SK-N-SH (cell line): ENCODE measurements at regions not wholly inside any gene's neighbourhood (a gene's known extent, or its start where the extent isn't known, plus 50 kb on each side); places are given as distances from the start of the nearest gene placed in this dataset.

ENCODE experiments used
- CTCF ChIA-PET: fragments of 300-600, 350-600 bp; formaldehyde crosslinking; extraction: SDS; loops from one replicate; lab custom pipeline; 2021; lab: Yijun Ruan, JAX
- POLR2A ChIA-PET: fragments of 350-600 bp; sonication (Branson Sonifier 250); formaldehyde crosslinking; extraction: SDS; loops from one replicate; lab custom pipeline; 2020; ENCODE audit warnings: antibody characterized with exemption, inconsistent platforms; lab: Yijun Ruan, JAX
- DNase-seq: peaks from one replicate; pipeline ENCODE4 v3.0.0; 2012
- H2AFZ ChIP-seq: fragments of 200-600 bp; sonication (generic); 2 replicates; pipeline ENCODE4 v1.8.1; 2016; ENCODE audit warnings: antibody characterized with exemption, mild to moderate bottlenecking, low read depth
- H3F3A ChIP-seq: fragments of 200-600 bp; sonication (generic); replicated peaks from 2 replicates; pipeline ENCODE3; 2016; ENCODE audit warnings: antibody characterized with exemption, mild to moderate bottlenecking; ENCODE audit not compliant: insufficient read depth
- H3K27ac ChIP-seq, 2 experiments: fragments of 200-500 bp in 1 of 2; fragments of 200-600 bp in 1 of 2; sonication (Bioruptor generic) in 1 of 2; sonication (generic), shearing (Covaris generic) in 1 of 2; 2 replicates each; pipeline versions ENCODE4 v1.5.1 to v1.6.1; 2014 to 2016; ENCODE audit warnings: low read depth in 2 of 2, inconsistent platforms in 1 of 2, low read length in 1 of 2, mild to moderate bottlenecking in 1 of 2, mixed read lengths in 1 of 2
- H3K27me3 ChIP-seq: fragments of 200-600 bp; sonication (generic), shearing (Covaris generic); 2 replicates; pipeline ENCODE4 v1.6.1; 2016; ENCODE audit warnings: mixed run types; ENCODE audit not compliant: insufficient read depth
- H3K36me3 ChIP-seq, 2 experiments: fragments of 200-500 bp in 1 of 2; fragments of 200-600 bp in 1 of 2; sonication (Bioruptor generic) in 1 of 2; sonication (generic) in 1 of 2; replicated peaks in 1 of 2; 2 replicates each; pipeline versions ENCODE3 to v1.5.1; 2014 to 2016; ENCODE audit warnings: low read length in 1 of 2, mild to moderate bottlenecking in 1 of 2; ENCODE audit not compliant: insufficient read depth in 2 of 2, control insufficient read depth in 1 of 2
- H3K4me1 ChIP-seq, 2 experiments: fragments of 200-500 bp in 1 of 2; fragments of 200-600 bp in 1 of 2; sonication (Bioruptor generic) in 1 of 2; sonication (generic), shearing (Covaris generic) in 1 of 2; 2 replicates each; pipeline versions ENCODE4 v1.5.1 to v1.6.1; 2014 to 2016; ENCODE audit warnings: low read depth in 1 of 2, low read length in 1 of 2, mixed run types in 1 of 2; ENCODE audit not compliant: insufficient read depth in 2 of 2, control insufficient read depth in 1 of 2
- H3K4me2 ChIP-seq: fragments of 200-600 bp; sonication (generic), shearing (Covaris generic); 2 replicates; pipeline ENCODE4 v1.6.1; 2017; ENCODE audit warnings: mixed run types
- H3K4me3 ChIP-seq, 2 experiments: fragments of 200-500 bp in 1 of 2; fragments of 200-600 bp in 1 of 2; sonication (Bioruptor generic) in 1 of 2; sonication (generic), shearing (Covaris generic) in 1 of 2; 2 replicates each; pipeline versions ENCODE4 v1.5.1 to v1.8.1; 2014 to 2016; ENCODE audit warnings: low read depth in 2 of 2, inconsistent platforms in 1 of 2, low read length in 1 of 2, mild to moderate bottlenecking in 1 of 2, mixed read lengths in 1 of 2, moderate library complexity in 1 of 2
- H3K79me2 ChIP-seq: fragments of 200-600 bp; sonication (generic); 2 replicates; pipeline ENCODE4 v1.8.1; 2017; ENCODE audit warnings: mild to moderate bottlenecking; ENCODE audit not compliant: insufficient read depth
- H3K9ac ChIP-seq: fragments of 200-600 bp; sonication (generic); 2 replicates; pipeline ENCODE4 v1.6.1; 2017; ENCODE audit warnings: mixed run types
- H3K9me2 ChIP-seq: fragments of 200-600 bp; sonication (generic); 2 replicates; pipeline ENCODE4 v1.6.1; 2017; ENCODE audit warnings: mixed run types
- H3K9me3 ChIP-seq: fragments of 200-600 bp; sonication (generic); 2 replicates; pipeline ENCODE4 v1.6.1; 2017; ENCODE audit warnings: mixed run types, mild to moderate bottlenecking, moderate library complexity
- H4K20me1 ChIP-seq: fragments of 200-600 bp; sonication (generic); 2 replicates; pipeline ENCODE4 v1.6.1; 2017; ENCODE audit warnings: mild to moderate bottlenecking, mixed run types; ENCODE audit not compliant: insufficient read depth
- CHD2 ChIP-seq: fragments of 150-350 bp; IDR thresholded peaks from 2 replicates; pipeline ENCODE4 v1.6.1; 2018; ENCODE audit warnings: low read length; ENCODE audit not compliant: partially characterized antibody
- CTCF ChIP-seq: fragments of 200-600 bp; sonication (generic); IDR thresholded peaks from 2 replicates; pipeline ENCODE4 v1.6.1; 2017; ENCODE audit warnings: antibody characterized with exemption, mild to moderate bottlenecking, moderate library complexity
- EP300 ChIP-seq, 2 experiments: IDR thresholded peaks; 2 replicates each; pipeline versions ENCODE4 v1.4.0 to v1.6.1; 2012; ENCODE audit warnings: borderline replicate concordance in 1 of 2, low read depth in 1 of 2, low read length in 1 of 2
- EZH2phosphoT487 ChIP-seq: fragments of 200-600 bp; sonication (generic); IDR thresholded peaks from 2 replicates; pipeline ENCODE4 v1.6.1; 2017; ENCODE audit warnings: low read depth, mixed run types, mild to moderate bottlenecking, antibody characterized with exemption, moderate library complexity, borderline replicate concordance
- FOXJ3 ChIP-seq: sonication (generic); formaldehyde crosslinking; IDR thresholded peaks from 2 replicates; pipeline ENCODE4 v1.5.1; 2020; ENCODE audit warnings: mild to moderate bottlenecking, missing genetic modification reagents
- FOXM1 ChIP-seq: IDR thresholded peaks from 2 replicates; pipeline ENCODE4 v1.4.0; 2012; ENCODE audit warnings: low read depth, mild to moderate bottlenecking
- GATA2 ChIP-seq: sonication (generic); formaldehyde crosslinking; IDR thresholded peaks from 2 replicates; pipeline ENCODE4 v1.5.0; 2020; ENCODE audit warnings: mild to moderate bottlenecking, missing genetic modification reagents
- JUND ChIP-seq: IDR thresholded peaks from 2 replicates; pipeline ENCODE4 v1.4.0; 2012
- MAX ChIP-seq: IDR thresholded peaks from 2 replicates; pipeline ENCODE4 v1.4.0; 2012; ENCODE audit warnings: low read depth
- MEF2A ChIP-seq: IDR thresholded peaks from 2 replicates; pipeline ENCODE4 v1.4.0; 2012; ENCODE audit warnings: low read depth, borderline replicate concordance
- NFIC ChIP-seq: IDR thresholded peaks from 2 replicates; pipeline ENCODE4 v1.4.0; 2012; ENCODE audit warnings: borderline replicate concordance
- PBX3 ChIP-seq: IDR thresholded peaks from 2 replicates; pipeline ENCODE4; 2012
- RAD21 ChIP-seq: IDR thresholded peaks from 2 replicates; pipeline ENCODE4 v1.6.1; 2012; ENCODE audit warnings: mild to moderate bottlenecking, low read length
- RCOR1 ChIP-seq: fragments of 150-350 bp; IDR thresholded peaks from 2 replicates; pipeline ENCODE4 v1.6.1; 2017; ENCODE audit warnings: antibody characterized with exemption, low read length
- RFX5 ChIP-seq: IDR thresholded peaks from 2 replicates; pipeline ENCODE4 v1.6.1; 2012; ENCODE audit warnings: mild to moderate bottlenecking, improper control_type of control experiment, low read length
- SIN3A ChIP-seq: IDR thresholded peaks from 2 replicates; pipeline ENCODE4 v1.6.1; 2012; ENCODE audit warnings: low read depth, mild to moderate bottlenecking, low read length, moderate library complexity, borderline replicate concordance
- SMC3 ChIP-seq: IDR thresholded peaks from 2 replicates; pipeline ENCODE4 v1.6.1; 2012; ENCODE audit warnings: low read depth, low read length, improper control_type of control experiment
- TAF1 ChIP-seq: IDR thresholded peaks from 2 replicates; pipeline ENCODE4 v1.6.1; 2012; ENCODE audit warnings: low read depth, mild to moderate bottlenecking, low read length, moderate library complexity, borderline replicate concordance
- TCF12 ChIP-seq: IDR thresholded peaks from 2 replicates; pipeline ENCODE4 v1.4.0; 2012
- TEAD4 ChIP-seq: IDR thresholded peaks from 2 replicates; pipeline ENCODE4 v1.4.0; 2012; ENCODE audit warnings: mild to moderate bottlenecking, borderline replicate concordance; ENCODE audit not compliant: insufficient read depth
- YY1 ChIP-seq: IDR thresholded peaks from 2 replicates; pipeline ENCODE4 v1.4.0; 2012; ENCODE audit warnings: low read depth, mild to moderate bottlenecking
- WGBS: methylation state at CpG from one replicate; pipeline ENCODE4 v1.1.6; 2017; ENCODE audit warnings: low lambda C conversion rate; 5-methylcytosine and 5-hydroxymethylcytosine counted together

GRCh38 chr6:100257793-100258395, 206.8 kb downstream of the SIM1 start:
- TF ChIP-seq EP300 (IDR thresholded peaks at IDR 0.05; ENCODE audit: borderline replicate concordance in 1 of 2, low read depth in 1 of 2, low read length in 1 of 2), result no peak
- peak; percentile 29; the same call in 1 of the 2 replicates for TF ChIP-seq PBX3
- TF ChIP-seq SMC3, result peak; percentile 12; the same call in 1 of the 2 replicates
- TF ChIP-seq CTCF, result peak; percentile 31; the same call in 1 of the 2 replicates
- no peak for TF ChIP-seq YY1
- peak; percentile 34; the same call in 1 of the 2 replicates for TF ChIP-seq RAD21
- TF ChIP-seq, all 33 proteins: peak for 4
- H3K4me1 ChIP-seq, result no peaks in the 10 kb centered on the region
- WGBS, result 7% methylated on average over 4 of the region's 4 CpGs
- no peak for DNase-seq
- H3K9ac ChIP-seq, result peak overlapping the region; percentile 36; the same call in 1 of the 2 replicates
- H4K20me1 ChIP-seq, result no peaks in the 10 kb centered on the region
- peaks cover 4% of the 10 kb centered on the region for H3F3A ChIP-seq
- CTCF ChIA-PET, result interaction anchor here (0.8 to 1.2 kb wide), 2 partner anchors 13 to 203 kb away, joined by 3 to 4 read pairs; no protein-coding TSS in a partner anchor
- H2AFZ ChIP-seq, result peak overlapping the region; percentile 53
- H3K27me3 ChIP-seq, result no peaks in the 10 kb centered on the region
- peak overlapping the region in 1 of 2 experiments; percentile 62; a peak in 2 of 4 replicates for H3K27ac ChIP-seq
- POLR2A ChIA-PET, result no interaction called here
- no peaks in the 10 kb centered on the region for H3K9me3 ChIP-seq
- no peaks in the 10 kb centered on the region for H3K9me2 ChIP-seq
- H3K79me2 ChIP-seq, result no peaks in the 10 kb centered on the region
- peak overlapping the region; percentile 12 to 29; a peak in 2 of 4 replicates for H3K4me3 ChIP-seq
- no peaks in the 10 kb centered on the region for H3K36me3 ChIP-seq
- H3K4me2 ChIP-seq, result peak overlapping the region; percentile 48

GRCh38 chr6:100255701-100256100, 209.0 kb downstream of the SIM1 start:
- DNase-seq, result no peak
- no peaks in the 10 kb centered on the region for H3K4me1 ChIP-seq
- ChIA-PET CTCF (no interaction called here), POLR2A (no interaction called here)
- no peak overlapping the region for H3K4me2 ChIP-seq
- H2AFZ ChIP-seq, result peak overlapping the region; percentile 22; the same call in 1 of the 2 replicates
- peaks cover 2% of the 10 kb centered on the region for H3F3A ChIP-seq
- H3K9me3 ChIP-seq, result no peaks in the 10 kb centered on the region
- no peaks in the 10 kb centered on the region for H3K36me3 ChIP-seq
- H3K27ac ChIP-seq, result no peak overlapping the region
- H3K9me2 ChIP-seq, result no peaks in the 10 kb centered on the region
- H3K79me2 ChIP-seq, result no peaks in the 10 kb centered on the region
- H3K4me3 ChIP-seq, result no peak overlapping the region
- H3K9ac ChIP-seq, result no peak overlapping the region
- no peaks in the 10 kb centered on the region for H4K20me1 ChIP-seq
- H3K27me3 ChIP-seq, result no peaks in the 10 kb centered on the region
- TF ChIP-seq RAD21, result no peak
- TF ChIP-seq CHD2, result no peak
- TF ChIP-seq EZH2phosphoT487, result no peak
- TF ChIP-seq FOXJ3 (CRISPR knock-in tag), result no peak
- no peak for TF ChIP-seq FOXM1
- no peak for TF ChIP-seq SIN3A
- no peak for TF ChIP-seq PBX3
- no peak for TF ChIP-seq NFIC
- no peak for TF ChIP-seq RFX5
- no peak for TF ChIP-seq TCF12
- TF ChIP-seq TAF1, result no peak
- no peak for TF ChIP-seq RCOR1
- TF ChIP-seq JUND, result no peak
- TF ChIP-seq MAX, result no peak
- TF ChIP-seq GATA2 (CRISPR knock-in tag), result no peak
- TF ChIP-seq MEF2A, result no peak
- no peak for TF ChIP-seq TEAD4
- 33% methylated on average over 5 of the region's 5 CpGs for WGBS
